Neural crest cell (in vitro differentiated cells): ENCODE measurements at regions not wholly inside any gene's neighbourhood (a gene's known extent, or its start where the extent isn't known, plus 50 kb on each side); places are given as distances from the start of the nearest gene placed in this dataset.

ENCODE experiments used
- DNase-seq: peaks from one replicate; pipeline ENCODE4 v3.0.0; 2021; ENCODE audit warnings: low read depth, mixed read lengths, low spot score
- H3K27ac Mint-ChIP-seq: one replicate; pipeline ENCODE4 v1.8.0; 2021; ENCODE audit warnings: mild to moderate bottlenecking, mixed read lengths; ENCODE audit not compliant: unreplicated experiment
- H3K27me3 Mint-ChIP-seq: 2 replicates; pipeline ENCODE4 v1.8.0; 2021; ENCODE audit warnings: low read depth, mild to moderate bottlenecking, mixed read lengths
- H3K36me3 Mint-ChIP-seq: 2 replicates; pipeline ENCODE4 v1.8.0; 2021; ENCODE audit warnings: low read depth, mild to moderate bottlenecking, mixed read lengths
- H3K4me1 Mint-ChIP-seq: 2 replicates; pipeline ENCODE4 v1.8.0; 2021; ENCODE audit warnings: mixed read lengths
- H3K4me3 Mint-ChIP-seq: one replicate; pipeline ENCODE4 v1.8.0; 2021; ENCODE audit warnings: mild to moderate bottlenecking, mixed read lengths
- H3K9me3 Mint-ChIP-seq: 2 replicates; pipeline ENCODE4 v1.8.0; 2021; ENCODE audit warnings: mixed read lengths
- CTCF ChIP-seq: fragments of 200-600 bp; sonication (generic); conservative IDR thresholded peaks from 2 replicates; pipeline ENCODE4 v1.5.0; 2021; ENCODE audit warnings: antibody characterized with exemption, mild to moderate bottlenecking

GRCh38 chr6:163775313-163775712 is 360.8 kb downstream of the QKI start:
- no peak for DNase-seq
- H3K9me3 Mint-ChIP-seq: peaks cover 5% of the 10 kb centered on the region
- no peak overlapping the region for H3K4me3 Mint-ChIP-seq
- TF ChIP-seq CTCF: no peak
- no peaks in the 10 kb centered on the region for H3K27me3 Mint-ChIP-seq
- H3K4me1 Mint-ChIP-seq: peaks cover 14% of the 10 kb centered on the region
- H3K36me3 Mint-ChIP-seq: no peaks in the 10 kb centered on the region
- H3K27ac Mint-ChIP-seq: no peak overlapping the region

GRCh38 chr6:163774485-163774884 is 360.0 kb downstream of the QKI start:
- H3K27ac Mint-ChIP-seq: no peak overlapping the region
- H3K4me3 Mint-ChIP-seq: no peak overlapping the region
- peaks cover 14% of the 10 kb centered on the region for H3K4me1 Mint-ChIP-seq
- no peaks in the 10 kb centered on the region for H3K36me3 Mint-ChIP-seq
- no peaks in the 10 kb centered on the region for H3K27me3 Mint-ChIP-seq
- TF ChIP-seq CTCF: no peak
- H3K9me3 Mint-ChIP-seq: peaks cover 7% of the 10 kb centered on the region
- no peak for DNase-seq

GRCh38 chr6:163773646-163774045 is 359.1 kb downstream of the QKI start:
- peaks cover 10% of the 10 kb centered on the region for H3K9me3 Mint-ChIP-seq
- no peak for DNase-seq
- TF ChIP-seq CTCF: no peak
- H3K4me3 Mint-ChIP-seq: no peak overlapping the region
- peaks cover 14% of the 10 kb centered on the region for H3K4me1 Mint-ChIP-seq
- peaks cover 3% of the 10 kb centered on the region for H3K36me3 Mint-ChIP-seq
- no peaks in the 10 kb centered on the region for H3K27me3 Mint-ChIP-seq
- H3K27ac Mint-ChIP-seq: no peak overlapping the region

GRCh38 chr6:163772701-163773100 is 358.2 kb downstream of the QKI start:
- peaks cover 14% of the 10 kb centered on the region for H3K4me1 Mint-ChIP-seq
- H3K36me3 Mint-ChIP-seq: peaks cover 3% of the 10 kb centered on the region
- DNase-seq: no peak
- no peak for TF ChIP-seq CTCF
- no peaks in the 10 kb centered on the region for H3K27me3 Mint-ChIP-seq
- no peak overlapping the region for H3K4me3 Mint-ChIP-seq
- H3K27ac Mint-ChIP-seq: no peak overlapping the region
- peaks cover 12% of the 10 kb centered on the region for H3K9me3 Mint-ChIP-seq

- H3K27me3 Mint-ChIP-seq: no peaks in the 10 kb centered on the region
- no peak overlapping the region for H3K4me3 Mint-ChIP-seq
- no peak for DNase-seq
- H3K36me3 Mint-ChIP-seq: peaks cover 3% of the 10 kb centered on the region
- H3K27ac Mint-ChIP-seq: peak overlapping the region; percentile 45
- peaks cover 8% of the 10 kb centered on the region for H3K4me1 Mint-ChIP-seq
- peaks cover 15% of the 10 kb centered on the region for H3K9me3 Mint-ChIP-seq
- TF ChIP-seq CTCF: no peak
Observed at GRCh38 chr6:163771180-163771579, 356.7 kb downstream of the QKI start.

GRCh38 chr6:163768905-163769304 is 354.4 kb downstream of the QKI start:
- H3K27ac Mint-ChIP-seq: no peak overlapping the region
- H3K27me3 Mint-ChIP-seq: no peaks in the 10 kb centered on the region
- H3K9me3 Mint-ChIP-seq: peaks cover 15% of the 10 kb centered on the region
- H3K4me1 Mint-ChIP-seq: peaks cover 18% of the 10 kb centered on the region
- TF ChIP-seq CTCF: no peak
- peaks cover 3% of the 10 kb centered on the region for H3K36me3 Mint-ChIP-seq
- H3K4me3 Mint-ChIP-seq: no peak overlapping the region
- no peak for DNase-seq
